MM.1S (cell line): ENCODE measurements at regions not wholly inside any gene's neighbourhood (a gene's known extent, or its start where the extent isn't known, plus 50 kb on each side); places are given as distances from the start of the nearest gene placed in this dataset.

Experiments
- DNase-seq: peaks from one replicate; pipeline ENCODE4 v3.0.0-alpha.2; 2015
- H2AFZ ChIP-seq: fragments of 300-600 bp; sonication (generic); 2 replicates; pipeline ENCODE4 v1.6.0; 2016; ENCODE audit warnings: antibody characterized with exemption, low read length
- H3F3A ChIP-seq: fragments of 300-600 bp; sonication (generic); 2 replicates; pipeline ENCODE4 v1.6.1; 2016; ENCODE audit warnings: mild to moderate bottlenecking, antibody characterized with exemption, low read length, moderate library complexity, mixed read lengths; ENCODE audit not compliant: insufficient read depth
- H3K27ac ChIP-seq: fragments of 300-600 bp; sonication (generic); 2 replicates; pipeline ENCODE4 v1.5.1; 2016; ENCODE audit warnings: mild to moderate bottlenecking, low read length
- H3K27me3 ChIP-seq: fragments of 300-600 bp; sonication (generic); replicated peaks from 2 replicates; pipeline ENCODE4 v1.6.0; 2016; ENCODE audit warnings: low read length; ENCODE audit not compliant: insufficient read depth
- H3K36me3 ChIP-seq: fragments of 300-600 bp; sonication (generic); replicated peaks from 2 replicates; pipeline ENCODE4 v1.6.1; 2016; ENCODE audit warnings: mild to moderate bottlenecking, low read length, mixed read lengths; ENCODE audit not compliant: insufficient read depth
- H3K4me1 ChIP-seq: fragments of 300-600 bp; sonication (generic); 2 replicates; pipeline ENCODE4 v1.6.1; 2016; ENCODE audit warnings: low read length, mixed read lengths
- H3K4me2 ChIP-seq: fragments of 300-600 bp; sonication (generic); 2 replicates; pipeline ENCODE4 v1.6.0; 2016; ENCODE audit warnings: low read depth, low read length
- H3K4me3 ChIP-seq: fragments of 300-600 bp; sonication (generic); 2 replicates; pipeline ENCODE4 v1.5.1; 2016; ENCODE audit warnings: low read length, mixed read lengths
- H3K79me2 ChIP-seq: fragments of 300-600 bp; sonication (generic); 2 replicates; pipeline ENCODE4 v1.6.1; 2016; ENCODE audit warnings: mixed run types, low read length, mixed read lengths
- H3K9ac ChIP-seq: fragments of 300-600 bp; sonication (generic); 2 replicates; pipeline ENCODE4 v1.6.1; 2016; ENCODE audit warnings: low read length, mixed read lengths
- H3K9me2 ChIP-seq: fragments of 300-600 bp; sonication (generic); replicated peaks from 2 replicates; pipeline ENCODE4 v1.6.1; 2016; ENCODE audit warnings: mild to moderate bottlenecking, low read length, mixed read lengths; ENCODE audit not compliant: insufficient read depth
- H3K9me3 ChIP-seq: fragments of 300-600 bp; sonication (generic); replicated peaks from 2 replicates; pipeline ENCODE4 v1.6.1; 2016; ENCODE audit warnings: mild to moderate bottlenecking, low read length, mixed read lengths; ENCODE audit not compliant: insufficient read depth
- H4K20me1 ChIP-seq: fragments of 300-600 bp; sonication (generic); 2 replicates; pipeline ENCODE4 v1.6.1; 2016; ENCODE audit warnings: mild to moderate bottlenecking, low read length, moderate library complexity, mixed read lengths; ENCODE audit not compliant: insufficient read depth
- EZH2 ChIP-seq: fragments of 300-600 bp; sonication (generic); optimal IDR thresholded peaks from 2 replicates; pipeline ENCODE3; 2017; ENCODE audit warnings: low read depth, mild to moderate bottlenecking, antibody characterized with exemption, low read length, mixed read lengths
- EZH2phosphoT487 ChIP-seq: fragments of 300-600 bp; sonication (generic); IDR thresholded peaks from 2 replicates; pipeline ENCODE4 v1.6.1; 2018; ENCODE audit warnings: antibody characterized with exemption, low read length
- TF ChIP-seq, protein P1 (sequence below): fragments of 300-600 bp; sonication (generic); IDR thresholded peaks from 2 replicates; pipeline ENCODE4 v1.5.1; 2016; ENCODE audit warnings: antibody characterized with exemption, low read length, mixed read lengths

GRCh38 chr4:59664771-59665170 lies 1535.4 kb upstream of the ADGRL3 start:
- H3K4me2 ChIP-seq: no peak overlapping the region
- H3K9me3 ChIP-seq: no peaks in the 10 kb centered on the region
- no peaks in the 10 kb centered on the region for H3K36me3 ChIP-seq
- H3F3A ChIP-seq: no peaks in the 10 kb centered on the region
- no peak overlapping the region for H3K9ac ChIP-seq
- no peaks in the 10 kb centered on the region for H4K20me1 ChIP-seq
- TF ChIP-seq, protein P1, sequence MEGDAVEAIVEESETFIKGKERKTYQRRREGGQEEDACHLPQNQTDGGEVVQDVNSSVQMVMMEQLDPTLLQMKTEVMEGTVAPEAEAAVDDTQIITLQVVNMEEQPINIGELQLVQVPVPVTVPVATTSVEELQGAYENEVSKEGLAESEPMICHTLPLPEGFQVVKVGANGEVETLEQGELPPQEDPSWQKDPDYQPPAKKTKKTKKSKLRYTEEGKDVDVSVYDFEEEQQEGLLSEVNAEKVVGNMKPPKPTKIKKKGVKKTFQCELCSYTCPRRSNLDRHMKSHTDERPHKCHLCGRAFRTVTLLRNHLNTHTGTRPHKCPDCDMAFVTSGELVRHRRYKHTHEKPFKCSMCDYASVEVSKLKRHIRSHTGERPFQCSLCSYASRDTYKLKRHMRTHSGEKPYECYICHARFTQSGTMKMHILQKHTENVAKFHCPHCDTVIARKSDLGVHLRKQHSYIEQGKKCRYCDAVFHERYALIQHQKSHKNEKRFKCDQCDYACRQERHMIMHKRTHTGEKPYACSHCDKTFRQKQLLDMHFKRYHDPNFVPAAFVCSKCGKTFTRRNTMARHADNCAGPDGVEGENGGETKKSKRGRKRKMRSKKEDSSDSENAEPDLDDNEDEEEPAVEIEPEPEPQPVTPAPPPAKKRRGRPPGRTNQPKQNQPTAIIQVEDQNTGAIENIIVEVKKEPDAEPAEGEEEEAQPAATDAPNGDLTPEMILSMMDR: no peak
- TF ChIP-seq EZH2 (no peak), EZH2phosphoT487 (no peak)
- H3K27ac ChIP-seq: no peak overlapping the region
- no peaks in the 10 kb centered on the region for H3K79me2 ChIP-seq
- H3K9me2 ChIP-seq: no peaks in the 10 kb centered on the region
- no peaks in the 10 kb centered on the region for H3K27me3 ChIP-seq
- DNase-seq: no peak
- no peaks in the 10 kb centered on the region for H3K4me1 ChIP-seq
- no peak overlapping the region for H2AFZ ChIP-seq
- no peak overlapping the region for H3K4me3 ChIP-seq

DNA sequence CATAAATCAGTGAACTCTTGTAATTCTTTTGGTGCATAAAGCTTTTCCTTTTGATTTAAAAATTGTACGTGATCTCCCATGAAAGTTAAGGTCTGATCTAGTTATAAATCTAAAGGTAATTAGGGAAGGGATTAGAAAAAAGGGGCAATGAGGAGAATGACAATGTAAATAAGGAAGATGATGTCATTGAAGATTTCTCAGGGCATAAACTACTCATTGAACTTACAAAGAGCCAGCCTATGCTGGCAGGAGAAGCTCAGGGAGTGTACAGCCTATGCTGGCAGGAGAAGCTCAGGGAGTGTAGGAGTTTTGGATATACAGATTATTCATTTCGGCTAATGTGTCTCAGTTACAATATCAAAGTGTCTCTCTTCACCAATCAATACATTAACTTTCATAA lies 1533.5 kb upstream of the ADGRL3 start:
- Histone ChIP-seq H3K79me2 (no peaks in the 10 kb centered on the region), H3K27me3 (no peaks in the 10 kb centered on the region), H4K20me1 (no peaks in the 10 kb centered on the region), H3K4me2 (no peak overlapping the region), H3K4me1 (no peaks in the 10 kb centered on the region), H2AFZ (no peak overlapping the region), H3K9me2 (no peaks in the 10 kb centered on the region), H3K4me3 (no peak overlapping the region), H3F3A (no peaks in the 10 kb centered on the region), H3K9me3 (no peaks in the 10 kb centered on the region), H3K9ac (no peak overlapping the region), H3K27ac (no peak overlapping the region), H3K36me3 (no peaks in the 10 kb centered on the region)
- TF ChIP-seq EZH2phosphoT487: no peak
- TF ChIP-seq, protein P1: no peak
- TF ChIP-seq EZH2: no peak
- DNase-seq: no peak

GRCh38 chr4:59671037-59671436 lies 1529.1 kb upstream of the ADGRL3 start:
- Histone ChIP-seq H3K4me1 (no peaks in the 10 kb centered on the region), H3K27me3 (no peaks in the 10 kb centered on the region), H2AFZ (no peak overlapping the region), H4K20me1 (no peaks in the 10 kb centered on the region), H3K9me3 (no peaks in the 10 kb centered on the region), H3K27ac (no peak overlapping the region), H3K36me3 (no peaks in the 10 kb centered on the region), H3K9me2 (no peaks in the 10 kb centered on the region), H3K4me3 (no peak overlapping the region), H3F3A (no peaks in the 10 kb centered on the region), H3K4me2 (no peak overlapping the region), H3K9ac (no peak overlapping the region), H3K79me2 (no peaks in the 10 kb centered on the region)
- TF ChIP-seq, protein P1: no peak
- TF ChIP-seq EZH2phosphoT487 (no peak), EZH2 (no peak)
- no peak for DNase-seq
